IMR-90 (cell line): ENCODE measurements at regions not wholly inside any gene's neighbourhood (a gene's known extent, or its start where the extent isn't known, plus 50 kb on each side); places are given as distances from the start of the nearest gene placed in this dataset.

Source experiments
- ATAC-seq: fragments of 200-7000 bp; cut with Tn5 transposase; 2 replicates; pipeline ENCODE4 v1.9.1; 2020; ENCODE audit warnings: low read depth, mild to moderate bottlenecking, moderate library complexity
- BruUV-seq: library from RNA; stranded (reverse); fragments of 400-500 nt; replicated peaks from 2 replicates; lab custom pipeline; 2021; lab: Mats Ljungman, UMichigan
- CTCF ChIA-PET: fragments of 300-600 bp; formaldehyde crosslinking; extraction: SDS; loops from one replicate; lab custom pipeline; 2021; ENCODE audit warnings: antibody characterized with exemption; lab: Yijun Ruan, JAX
- POLR2A ChIA-PET: fragments of 300-600 bp; sonication (Branson Sonifier 250); formaldehyde crosslinking; loops from one replicate; lab custom pipeline; 2022; ENCODE audit warnings: antibody characterized with exemption; ENCODE audit not compliant: unreplicated experiment; lab: Charles Lee
- DNase-seq: peaks from one replicate; pipeline ENCODE4 v3.0.0; 2013
- H2AFZ ChIP-seq: replicated peaks from 2 replicates; pipeline ENCODE3; 2013; ENCODE audit warnings: low read length, mild to moderate bottlenecking; ENCODE audit not compliant: poor library complexity
- H2AK5ac ChIP-seq: 2 replicates; pipeline ENCODE4 v1.6.1; 2013; ENCODE audit warnings: low read depth, low read length, inconsistent platforms
- H2AK9ac ChIP-seq: replicated peaks from 2 replicates; pipeline ENCODE3; 2013; ENCODE audit warnings: mild to moderate bottlenecking, low read depth, low read length, moderate library complexity; ENCODE audit not compliant: poor library complexity
- H2BK120ac ChIP-seq: 2 replicates; pipeline ENCODE4 v1.6.1; 2013; ENCODE audit warnings: low read depth, low read length, inconsistent platforms
- H2BK15ac ChIP-seq: 3 replicates; pipeline ENCODE4 v1.6.1; 2013; ENCODE audit warnings: low read depth, low read length, inconsistent platforms
- H2BK20ac ChIP-seq: 2 replicates; pipeline ENCODE4 v1.6.1; 2013; ENCODE audit warnings: low read depth, mild to moderate bottlenecking, inconsistent platforms, low read length, moderate library complexity
- H2BK5ac ChIP-seq: 2 replicates; pipeline ENCODE4 v1.6.1; 2013; ENCODE audit warnings: mild to moderate bottlenecking, low read depth, low read length, inconsistent platforms; ENCODE audit not compliant: poor library complexity, severe bottlenecking
- H3K14ac ChIP-seq: replicated peaks from 2 replicates; pipeline ENCODE4 v1.6.1; 2013; ENCODE audit warnings: low read depth, low read length, inconsistent platforms
- H3K18ac ChIP-seq: 2 replicates; pipeline ENCODE4 v1.6.1; 2013; ENCODE audit warnings: low read depth, low read length, control low read depth
- H3K23ac ChIP-seq: 2 replicates; pipeline ENCODE4 v1.6.1; 2013; ENCODE audit warnings: low read depth, low read length, inconsistent platforms
- H3K27ac ChIP-seq: 2 replicates; pipeline ENCODE4 v1.5.1; 2013; ENCODE audit warnings: mild to moderate bottlenecking, control low read depth, low read length; ENCODE audit not compliant: insufficient read depth
- H3K27me3 ChIP-seq: 2 replicates; pipeline ENCODE4 v1.6.1; 2013; ENCODE audit warnings: low read length; ENCODE audit not compliant: control insufficient read depth, insufficient read depth
- H3K36me3 ChIP-seq: 2 replicates; pipeline ENCODE4 v1.6.1; 2013; ENCODE audit warnings: low read length, mixed read lengths; ENCODE audit not compliant: control insufficient read depth, insufficient read depth
- H3K4ac ChIP-seq: 2 replicates; pipeline ENCODE4 v1.6.1; 2013; ENCODE audit warnings: low read depth, low read length, inconsistent platforms
- H3K4me1 ChIP-seq: 2 replicates; pipeline ENCODE4 v1.6.1; 2013; ENCODE audit warnings: low read length, mixed read lengths; ENCODE audit not compliant: control insufficient read depth, insufficient read depth
- H3K4me2 ChIP-seq: 2 replicates; pipeline ENCODE4 v1.6.1; 2013; ENCODE audit warnings: low read depth, mild to moderate bottlenecking, control low read depth, low read length, moderate library complexity
- H3K4me3 ChIP-seq: 2 replicates; pipeline ENCODE4 v1.5.1; 2013; ENCODE audit warnings: low read depth, mild to moderate bottlenecking, control low read depth, low read length, moderate library complexity; ENCODE audit not compliant: insufficient read depth
- H3K56ac ChIP-seq: 2 replicates; pipeline ENCODE4 v1.6.1; 2013; ENCODE audit warnings: low read length, inconsistent platforms; ENCODE audit not compliant: insufficient read depth; ENCODE audit errors: extremely low read depth
- H3K79me1 ChIP-seq, 2 experiments: 2 replicates each; pipeline ENCODE4 v1.6.1; 2013; ENCODE audit warnings: low read length in 2 of 2, inconsistent platforms in 1 of 2, low read depth in 1 of 2
- H3K9ac ChIP-seq: 2 replicates; pipeline ENCODE4 v1.6.1; 2013; ENCODE audit warnings: low read depth, low read length, control low read depth
- H3K9me1 ChIP-seq: 2 replicates; pipeline ENCODE4 v1.6.1; 2013; ENCODE audit warnings: low read length, inconsistent platforms; ENCODE audit not compliant: insufficient read depth
- H3K9me3 ChIP-seq: 2 replicates; pipeline ENCODE4 v1.6.1; 2013; ENCODE audit warnings: low read length; ENCODE audit not compliant: control insufficient read depth, insufficient read depth
- H4K20me1 ChIP-seq: 2 replicates; pipeline ENCODE4 v1.6.1; 2013; ENCODE audit warnings: low read length, inconsistent platforms; ENCODE audit not compliant: insufficient read depth
- H4K5ac ChIP-seq: 2 replicates; pipeline ENCODE4 v1.6.1; 2013; ENCODE audit warnings: mild to moderate bottlenecking, low read depth, low read length, control low read depth
- H4K8ac ChIP-seq, 2 experiments: 2 replicates each; pipeline ENCODE4 v1.6.1; 2013; ENCODE audit warnings: low read depth in 2 of 2, low read length in 2 of 2, control low read depth in 1 of 2, inconsistent platforms in 1 of 2
- H4K91ac ChIP-seq: 2 replicates; pipeline ENCODE4 v1.6.1; 2013; ENCODE audit warnings: low read depth, low read length, inconsistent platforms; ENCODE audit not compliant: insufficient read depth
- MAZ ChIP-seq: IDR thresholded peaks from 2 replicates; pipeline ENCODE4 v1.6.1; 2012; ENCODE audit warnings: low read depth, mild to moderate bottlenecking, low read length, improper control_type of control experiment, moderate library complexity, borderline replicate concordance
- USF2 ChIP-seq: fragments of 150-350 bp; IDR thresholded peaks from 2 replicates; pipeline ENCODE4 v1.6.1; 2017; ENCODE audit warnings: mild to moderate bottlenecking, antibody characterized with exemption, low read length, low read depth
- WGBS, 2 experiments: methylation state at CpG; one replicate each; pipeline versions ENCODE4 v1.1.5 to v1.1.7; 2013; ENCODE audit warnings: missing lambda C conversion rate in 2 of 2; ENCODE audit not compliant: insufficient read length in 1 of 2; ENCODE audit errors: extremely low coverage in 2 of 2; 5-methylcytosine and 5-hydroxymethylcytosine counted together
- dilution Hi-C: fragments of 300-500 bp; cut with HindIII; formaldehyde crosslinking; loops from one replicate; pipeline ENCODE4 v1.14.3; 2018; ENCODE audit warnings: low sequenced_read_pairs; ENCODE audit not compliant: unreplicated experiment
- in situ Hi-C: fragments of 300-500 bp; cut with MboI; formaldehyde crosslinking; loops from 3 replicates; pipeline ENCODE4 v1.14.3; 2019; ENCODE audit warnings: low sequenced_read_pairs, inconsistent platforms, mixed read lengths
- intact Hi-C: fragments of 100-400 bp; cut with micrococcal nuclease; formaldehyde crosslinking; loops from 2 replicates; pipeline ENCODE4 v1.10.0; 2022

GRCh38 chr9:115615000-115615401, 497.0 kb upstream of the TNC start:
- Histone ChIP-seq H3K4ac (peak overlapping the region; percentile 98), H2BK20ac (peak overlapping the region; percentile 96), H3K14ac (peak overlapping the region; percentile 92), H2AFZ (peak overlapping the region; percentile 9), H3K23ac (peak overlapping the region; percentile 97), H3K9ac (peak overlapping the region; percentile 62; the same call in 1 of the 2 replicates), H2AK5ac (peak overlapping the region; percentile 88), H4K20me1 (no peaks in the 10 kb centered on the region), H3K27me3 (no peaks in the 10 kb centered on the region), H4K91ac (peak overlapping the region; percentile 98), H3K4me1 (peaks cover 20% of the 10 kb centered on the region), H4K5ac (peak overlapping the region; percentile 97), H3K9me1 (peaks cover 10% of the 10 kb centered on the region), H2BK15ac (peak overlapping the region; percentile 90), H2AK9ac (peak overlapping the region; percentile 42), H3K27ac (peak overlapping the region; percentile 97), H3K9me3 (no peaks in the 10 kb centered on the region; the same call in 1 of the 2 replicates), H2BK120ac (peak overlapping the region; percentile 97), H2BK5ac (peak overlapping the region; percentile 96), H3K36me3 (no peaks in the 10 kb centered on the region), H3K4me3 (no peak overlapping the region), H3K18ac (peak overlapping the region; percentile 98), H3K79me1 (no peaks in the 10 kb centered on the region), H3K4me2 (peak overlapping the region; percentile 68; the same call in 1 of the 2 replicates), H4K8ac (peak overlapping the region; percentile 86 to 92), H3K56ac (peak overlapping the region; percentile 95)
- BruUV-seq: no TSS peak
- DNase-seq (peak; percentile 45), ATAC-seq (no peak; the same call in 1 of the 2 replicates)
- dilution Hi-C loops (no loop called here), intact Hi-C loops (loop anchor here (5.0 kb wide), 1 partner anchor 37 kb away; no protein-coding TSS in a partner anchor), in situ Hi-C loops (no loop called here)
- TF ChIP-seq MAZ: no peak
- peak; percentile 18; the same call in 1 of the 2 replicates for TF ChIP-seq USF2
- CTCF ChIA-PET: interaction anchor here (1.7 kb wide), 1 partner anchor 10 kb away, joined by 4 read pairs; no protein-coding TSS in a partner anchor
- POLR2A ChIA-PET: no interaction called here
- no CpG with 5 or more reads among the region's 3 CpGs for WGBS, 2 experiments
